HepG2 (cell line): ENCODE measurements at regions not wholly inside any gene's neighbourhood (a gene's known extent, or its start where the extent isn't known, plus 50 kb on each side); places are given as distances from the start of the nearest gene placed in this dataset.

Experiments
- ATAC-seq: fragments of 200-7000 bp; cut with Tn5 transposase; 3 replicates; pipeline ENCODE4 v1.9.1; 2020; ENCODE audit warnings: mild to moderate bottlenecking, moderate library complexity
- BruUV-seq: library from RNA; stranded (reverse); fragments of 400-500 nt; replicated peaks from 2 replicates; lab custom pipeline; 2021; lab: Mats Ljungman, UMichigan
- CTCF ChIA-PET: fragments of 300-600 bp; formaldehyde crosslinking; extraction: SDS; loops from one replicate; lab custom pipeline; 2021; ENCODE audit warnings: low total read pairs, inconsistent platforms, low intra/inter-chr PET ratio; lab: Yijun Ruan, JAX
- POLR2A ChIA-PET: fragments of 350-600 bp; sonication (Branson Sonifier 250); formaldehyde crosslinking; loops from one replicate; lab custom pipeline; 2020; ENCODE audit warnings: antibody characterized with exemption, inconsistent platforms; lab: Yijun Ruan, JAX
- DNase-seq: peaks from one replicate; pipeline ENCODE4 v3.0.0-alpha.2; 2015; ENCODE audit warnings: low spot score
- FAIRE-seq: peaks from 3 replicates; lab custom pipeline; 2011; peaks lifted over from hg19 to GRCh38; lab: Jason Lieb, UNC
- H2AFZ ChIP-seq: one replicate; pipeline ENCODE4 v1.6.1; 2011; ENCODE audit warnings: low read length, inconsistent platforms
- H3K27ac ChIP-seq: fragments of 300-600 bp; 3 replicates; pipeline ENCODE4 v1.8.0; 2011; ENCODE audit warnings: mixed run types, mild to moderate bottlenecking, mixed read lengths, low read length, inconsistent platforms; ENCODE audit not compliant: insufficient read depth; ENCODE audit errors: extremely low read length
- H3K27me3 ChIP-seq, 2 experiments: fragments of 200-600 bp in 1 of 2; 2 replicates in 1 of 2; 3 replicates in 1 of 2; pipeline versions ENCODE4 v1.6.0 to v1.8.0; 2011; ENCODE audit warnings: low read length in 2 of 2, mild to moderate bottlenecking in 2 of 2, moderate library complexity in 2 of 2, inconsistent platforms in 1 of 2; ENCODE audit not compliant: insufficient read depth in 2 of 2, control insufficient read depth in 1 of 2
- H3K36me3 ChIP-seq, 2 experiments: fragments of 200-600 bp in 1 of 2; replicated peaks in 1 of 2; 2 replicates in 1 of 2; 3 replicates in 1 of 2; pipeline versions ENCODE4 v1.5.1 to v1.8.0; 2011; ENCODE audit warnings: low read length in 2 of 2, inconsistent platforms in 1 of 2; ENCODE audit not compliant: insufficient read depth in 2 of 2, control insufficient read depth in 1 of 2
- H3K4me1 ChIP-seq: 2 replicates; pipeline ENCODE4 v1.5.1; 2012; ENCODE audit warnings: low read length, inconsistent platforms; ENCODE audit not compliant: insufficient read depth
- H3K4me2 ChIP-seq: 2 replicates; pipeline ENCODE4 v1.6.0; 2011; ENCODE audit warnings: low read depth, low read length, inconsistent platforms
- H3K4me3 ChIP-seq, 3 experiments: fragments of 200-600 bp in 1 of 3; sonication (generic), shearing (Covaris generic) in 1 of 3; replicated peaks in 1 of 3; 2 replicates each; pipeline ENCODE4 v1.5.1; 2011 to 2016; ENCODE audit warnings: low read length in 3 of 3, inconsistent platforms in 2 of 3, low read depth in 2 of 3, mild to moderate bottlenecking in 2 of 3, control low read depth in 1 of 3, mixed read lengths in 1 of 3; ENCODE audit not compliant: insufficient read depth in 1 of 3
- H3K79me2 ChIP-seq: one replicate; pipeline ENCODE4 v1.6.1; 2011; ENCODE audit warnings: low read length, inconsistent platforms; ENCODE audit not compliant: insufficient read depth
- H3K9ac ChIP-seq: 2 replicates; pipeline ENCODE4 v1.6.0; 2011; ENCODE audit warnings: mild to moderate bottlenecking, low read depth, low read length, inconsistent platforms; ENCODE audit not compliant: insufficient read depth
- H3K9me3 ChIP-seq: 2 replicates; pipeline ENCODE4 v1.5.1; 2012; ENCODE audit warnings: mild to moderate bottlenecking, low read length
- H4K20me1 ChIP-seq: 2 replicates; pipeline ENCODE4 v1.6.0; 2011; ENCODE audit warnings: inconsistent platforms, mild to moderate bottlenecking, low read length, moderate library complexity; ENCODE audit not compliant: insufficient read depth
- ATF5 ChIP-seq: sonication (generic); formaldehyde crosslinking; IDR thresholded peaks from 2 replicates; pipeline ENCODE4 v1.4.0; 2020; ENCODE audit warnings: mild to moderate bottlenecking, low read depth, missing genetic modification reagents
- EZH2 ChIP-seq: conservative IDR thresholded peaks from 2 replicates; pipeline ENCODE4 v1.6.1; 2012; ENCODE audit warnings: mild to moderate bottlenecking, low read depth, low read length, moderate library complexity
- MIER2 ChIP-seq: IDR thresholded peaks from 2 replicates; pipeline ENCODE4 v1.6.1; 2016; ENCODE audit warnings: missing biosample characterization, missing genetic modification reagents
- NFE2 ChIP-seq: sonication (generic); formaldehyde crosslinking; IDR thresholded peaks from 2 replicates; pipeline ENCODE4 v1.4.0; 2020; ENCODE audit warnings: missing genetic modification reagents
- PAXIP1 ChIP-seq: sonication (generic); formaldehyde crosslinking; conservative IDR thresholded peaks from 2 replicates; pipeline ENCODE4 v1.4.0; 2020; ENCODE audit warnings: mild to moderate bottlenecking, missing genetic modification reagents, moderate library complexity
- RFXANK ChIP-seq: IDR thresholded peaks from 2 replicates; pipeline ENCODE4 v1.6.1; 2016
- SALL1 ChIP-seq: sonication (generic); formaldehyde crosslinking; IDR thresholded peaks from 2 replicates; pipeline ENCODE4 v1.8.0; 2022; ENCODE audit warnings: mild to moderate bottlenecking, missing genetic modification reagents
- YEATS2 ChIP-seq: sonication (generic); formaldehyde crosslinking; IDR thresholded peaks from 2 replicates; pipeline ENCODE4 v1.4.0; 2020; ENCODE audit warnings: missing genetic modification reagents, borderline replicate concordance
- ZNF318 ChIP-seq: sonication (generic); formaldehyde crosslinking; IDR thresholded peaks from 2 replicates; pipeline ENCODE4 v1.4.0; 2020; ENCODE audit warnings: mild to moderate bottlenecking, missing genetic modification reagents
- ZNF75D ChIP-seq: sonication (generic); formaldehyde crosslinking; IDR thresholded peaks from 2 replicates; pipeline ENCODE4 v1.8.1; 2023; ENCODE audit warnings: missing genetic modification reagents, mild to moderate bottlenecking, borderline replicate concordance
- WGBS: methylation state at CpG from one replicate; pipeline ENCODE4 v1.1.6; 2017; ENCODE audit warnings: low lambda C conversion rate; 5-methylcytosine and 5-hydroxymethylcytosine counted together
- in situ Hi-C: cut with HindIII; loops from 2 replicates; pipeline ENCODE4 v1.10.0; 2017; ENCODE audit warnings: low pct_unique_long_range_greater_than_20kb; ENCODE audit not compliant: extremely low pct_ligation_motif_present
- intact Hi-C: fragments of 100-400 bp; cut with micrococcal nuclease; formaldehyde crosslinking; loops from one replicate; pipeline ENCODE4 v1.10.0; 2022; ENCODE audit not compliant: unreplicated experiment

GRCh38 chr4:13990596-13991589 is 363.4 kb upstream of the BOD1L1 start (continued):
- TF ChIP-seq YEATS2 (CRISPR knock-in tag) (no peak), ZNF75D (CRISPR knock-in tag) (no peak), PAXIP1 (peak; percentile 71), RFXANK (CRISPR knock-in tag) (no peak), NFE2 (CRISPR knock-in tag) (no peak), ATF5 (CRISPR knock-in tag) (no peak)

GRCh38 chr4:13992041-13992440 is 364.5 kb upstream of the BOD1L1 start:
- ATAC-seq (no peak), FAIRE-seq (no peak), DNase-seq (no peak)
- H3K4me3 ChIP-seq = no peak overlapping the region
- ChIA-PET POLR2A (no interaction called here), CTCF (no interaction called here)
- no peaks in the 10 kb centered on the region for H3K27me3 ChIP-seq
- H3K4me2 ChIP-seq = no peak overlapping the region
- peaks cover 64% of the 10 kb centered on the region for H3K9me3 ChIP-seq
- in situ Hi-C loops = no loop called here
- H4K20me1 ChIP-seq = no peaks in the 10 kb centered on the region
- no peak overlapping the region for H3K9ac ChIP-seq
- intact Hi-C loops = loop anchor here (5.0 kb wide), 1 partner anchor 875 kb away; no protein-coding TSS in a partner anchor
- 54% methylated on average over 2 of the region's 2 CpGs for WGBS
- BruUV-seq = no TSS peak
- H3K27ac ChIP-seq = no peak overlapping the region
- H3K36me3 ChIP-seq = no peaks in the 10 kb centered on the region
- H3K4me1 ChIP-seq = peaks cover 25% of the 10 kb centered on the region
- no peaks in the 10 kb centered on the region for H3K79me2 ChIP-seq
- no peak overlapping the region for H2AFZ ChIP-seq
- TF ChIP-seq MIER2 (CRISPR knock-in tag) (no peak), ZNF318 (CRISPR knock-in tag) (no peak), EZH2 (no peak), SALL1 (no peak)
